ENCODE measurements at regions not wholly inside any gene's neighbourhood (a gene's known extent, or its start where the extent isn't known, plus 50 kb on each side); places are given as distances from the start of the nearest gene placed in this dataset.
A peak's percentile ranks its signal among the peaks of the same experiment; 100 is the strongest.

- no peak for DNase-seq (ENCODE audit: low spot score)
- no peak overlapping the region for H3K27ac Mint-ChIP-seq (ENCODE audit: unreplicated experiment)
- H3K4me3 Mint-ChIP-seq (ENCODE audit: unreplicated experiment), result no peak overlapping the region
Observed at GRCh38 chr2:145755019-145755837, 1235.3 kb upstream of the ZEB2 start.

GRCh38 chr2:145753966-145754365 is 1234.0 kb upstream of the ZEB2 start:
- Mint-ChIP-seq H3K4me1 (ENCODE audit: low read depth) (peaks cover 34% of the 10 kb centered on the region), H3K36me3 (ENCODE audit: low read depth) (no peaks in the 10 kb centered on the region), H3K9me3 (ENCODE audit: low read depth) (no peaks in the 10 kb centered on the region), H3K27ac (ENCODE audit: unreplicated experiment) (no peak overlapping the region), H3K27me3 (ENCODE audit: low read depth) (no peaks in the 10 kb centered on the region), H3K4me3 (ENCODE audit: unreplicated experiment) (no peak overlapping the region)
- TF ChIP-seq CTCF (IDR thresholded peaks at IDR 0.05), result no peak
- DNase-seq (ENCODE audit: low spot score), result no peak

More at GRCh38 chr2:145755019-145755837, 1235.3 kb upstream of the ZEB2 start:
- no peak for TF ChIP-seq CTCF (IDR thresholded peaks at IDR 0.05)
- no peaks in the 10 kb centered on the region for H3K27me3 Mint-ChIP-seq (ENCODE audit: low read depth)
- no peaks in the 10 kb centered on the region for H3K36me3 Mint-ChIP-seq (ENCODE audit: low read depth)
- no peaks in the 10 kb centered on the region for H3K9me3 Mint-ChIP-seq (ENCODE audit: low read depth)
- peaks cover 46% of the 10 kb centered on the region for H3K4me1 Mint-ChIP-seq (ENCODE audit: low read depth)

- Mint-ChIP-seq H3K4me1 (ENCODE audit: low read depth) (peaks cover 34% of the 10 kb centered on the region), H3K4me3 (ENCODE audit: unreplicated experiment) (no peak overlapping the region), H3K27ac (ENCODE audit: unreplicated experiment) (peak overlapping the region; percentile 86), H3K9me3 (ENCODE audit: low read depth) (no peaks in the 10 kb centered on the region), H3K36me3 (ENCODE audit: low read depth) (no peaks in the 10 kb centered on the region), H3K27me3 (ENCODE audit: low read depth) (no peaks in the 10 kb centered on the region)
- no peak for DNase-seq (ENCODE audit: low spot score)
- TF ChIP-seq CTCF (IDR thresholded peaks at IDR 0.05), result no peak
Observed at GRCh38 chr2:145753041-145753608, 1233.2 kb upstream of the ZEB2 start.

GRCh38 chr2:145752091-145752806 is 1232.3 kb upstream of the ZEB2 start:
- H3K27me3 Mint-ChIP-seq (ENCODE audit: low read depth), result no peaks in the 10 kb centered on the region
- H3K27ac Mint-ChIP-seq (ENCODE audit: unreplicated experiment), result peak overlapping the region; percentile 86
- TF ChIP-seq CTCF (IDR thresholded peaks at IDR 0.05), result peak; percentile 96
- H3K36me3 Mint-ChIP-seq (ENCODE audit: low read depth), result no peaks in the 10 kb centered on the region
- peak overlapping the region; percentile 5 for H3K4me3 Mint-ChIP-seq (ENCODE audit: unreplicated experiment)
- H3K4me1 Mint-ChIP-seq (ENCODE audit: low read depth), result peaks cover 34% of the 10 kb centered on the region
- no peak for DNase-seq (ENCODE audit: low spot score)
- H3K9me3 Mint-ChIP-seq (ENCODE audit: low read depth), result no peaks in the 10 kb centered on the region

GRCh38 chr2:145751629-145752028 is 1231.7 kb upstream of the ZEB2 start:
- DNase-seq (ENCODE audit: low spot score), result no peak
- TF ChIP-seq CTCF (IDR thresholded peaks at IDR 0.05), result no peak
- Mint-ChIP-seq H3K4me1 (ENCODE audit: low read depth) (peaks cover 34% of the 10 kb centered on the region), H3K27me3 (ENCODE audit: low read depth) (no peaks in the 10 kb centered on the region), H3K9me3 (ENCODE audit: low read depth) (no peaks in the 10 kb centered on the region), H3K4me3 (ENCODE audit: unreplicated experiment) (peak overlapping the region; percentile 1), H3K27ac (ENCODE audit: unreplicated experiment) (peak overlapping the region; percentile 86), H3K36me3 (ENCODE audit: low read depth) (no peaks in the 10 kb centered on the region)
